Brain pericyte (primary cell): ENCODE measurements at regions not wholly inside any gene's neighbourhood (a gene's known extent, or its start where the extent isn't known, plus 50 kb on each side); places are given as distances from the start of the nearest gene placed in this dataset.
"Not testable (repeated sequence)": the region's sequence is repeated elsewhere in the genome, so short reads cannot be mapped to it uniquely, and the experiment has no call there.

Source experiments
- DNase-seq: peaks from one replicate; pipeline ENCODE4 v3.0.0-alpha.2; 2012; ENCODE audit warnings: low read depth, low spot score

DNA sequence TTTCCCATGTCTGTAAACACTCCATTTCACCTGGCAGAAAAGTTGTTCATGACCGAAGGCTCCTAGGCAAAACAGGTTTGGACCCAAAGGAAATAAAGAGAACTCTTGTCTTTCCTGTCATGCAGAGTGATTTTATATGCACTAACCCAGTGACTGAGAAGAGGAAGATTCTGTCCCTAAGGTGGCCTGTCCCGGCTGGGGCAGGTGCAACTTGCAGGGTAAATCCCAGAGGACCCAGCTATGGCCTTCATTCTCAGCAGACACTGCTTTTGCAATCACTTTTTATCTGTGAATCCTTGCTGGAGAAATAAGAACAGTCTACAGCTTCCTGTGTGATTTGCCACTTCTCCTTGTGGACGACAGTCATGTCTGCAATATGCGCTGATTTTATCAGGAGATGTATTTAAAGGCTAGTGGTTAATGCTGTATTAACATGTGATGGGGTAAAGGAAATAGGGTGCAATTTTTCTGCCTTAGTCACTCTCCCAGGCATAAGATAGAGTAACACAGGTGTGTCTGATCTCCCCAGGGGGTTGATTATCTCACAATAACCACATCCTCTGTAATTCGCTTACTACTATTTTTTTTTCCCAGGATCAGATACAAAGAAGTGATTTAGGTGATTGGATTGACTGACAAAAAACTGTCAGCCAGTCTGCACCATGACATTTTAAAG, 696.8 kb upstream of the SOX9 start:
- no peak for DNase-seq

DNA sequence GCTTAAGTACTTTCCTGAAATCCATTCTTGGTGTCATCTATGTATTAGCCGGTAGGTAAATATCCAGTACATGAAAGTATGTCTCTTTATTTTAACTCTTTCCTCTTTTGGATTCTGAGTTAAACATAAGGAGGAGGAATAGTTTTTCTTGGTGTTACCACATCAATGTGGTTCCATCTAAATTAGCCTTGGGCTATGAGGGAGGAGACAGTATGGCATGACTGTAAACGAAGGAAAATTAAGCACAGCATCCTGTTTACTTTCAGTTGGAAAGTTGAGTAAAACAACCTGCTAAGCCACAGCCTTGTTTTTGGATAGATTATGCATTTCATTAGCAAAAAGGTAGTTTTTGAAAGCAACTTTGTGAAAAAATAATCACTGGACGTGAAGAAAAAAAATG, 693.0 kb upstream of the SOX9 start:
- no peak for DNase-seq

- no peak for DNase-seq
Measured at GRCh38 chr17:71428897-71429296, 691.9 kb upstream of the SOX9 start.

GRCh38 chr17:71430281-71430680, 690.5 kb upstream of the SOX9 start:
- DNase-seq: no peak

- no peak for DNase-seq
Measured at GRCh38 chr17:71431146-71431545, 689.7 kb upstream of the SOX9 start.

- no peak for DNase-seq
Measured at GRCh38 chr17:71432378-71433315, 688.2 kb upstream of the SOX9 start.

DNA sequence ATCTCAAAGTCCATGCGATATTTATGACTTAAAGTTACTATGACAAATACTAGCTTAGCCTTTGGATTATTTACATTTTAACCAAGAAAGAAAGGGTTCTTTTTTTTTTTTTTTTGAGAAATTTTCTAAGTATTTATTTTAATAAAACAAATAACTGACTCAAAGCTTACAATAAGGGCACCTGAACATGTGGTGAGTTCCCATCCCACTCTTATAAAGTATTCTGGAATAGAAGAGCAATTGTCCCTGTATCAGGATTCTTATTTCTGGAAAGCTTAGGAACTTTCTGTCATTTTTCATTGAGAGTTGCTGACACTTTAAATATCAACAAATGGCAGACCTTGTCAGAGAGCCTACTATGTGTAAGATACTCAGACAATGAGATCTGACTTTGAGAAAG, 686.1 kb upstream of the SOX9 start:
- DNase-seq: no peak

DNA sequence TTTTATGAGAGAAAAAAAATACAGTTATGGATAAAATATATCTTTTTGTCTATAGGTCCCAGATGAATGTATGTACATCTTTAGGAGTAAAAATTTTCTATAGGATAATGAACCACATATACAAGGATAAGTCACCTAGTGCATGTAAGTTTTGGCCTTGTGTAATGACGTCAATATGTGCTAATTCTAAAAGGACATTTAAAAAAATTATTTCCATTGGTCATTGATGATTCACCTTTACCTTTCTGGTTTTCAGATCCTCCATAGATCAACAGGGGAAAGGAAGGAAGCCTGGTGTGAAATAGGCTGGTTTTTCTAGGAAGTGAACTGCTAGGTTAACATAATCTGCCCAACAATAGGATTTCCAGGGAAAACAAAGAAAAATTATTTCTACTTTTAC, 684.3 kb upstream of the SOX9 start:
- no peak for DNase-seq

GRCh38 chr17:71437166-71437565, 683.7 kb upstream of the SOX9 start:
- no peak for DNase-seq

- DNase-seq: peak; percentile 80
Measured at GRCh38 chr17:71438631-71439146, 682.1 kb upstream of the SOX9 start.

GRCh38 chr17:71440513-71440912, 680.3 kb upstream of the SOX9 start:
- no peak for DNase-seq

- DNase-seq: no peak
Measured at GRCh38 chr17:71441098-71441497, 679.7 kb upstream of the SOX9 start.

GRCh38 chr17:71444078-71444477, 676.7 kb upstream of the SOX9 start:
- no peak for DNase-seq

- no peak for DNase-seq
Measured at GRCh38 chr17:71446645-71447437, 674.0 kb upstream of the SOX9 start.

DNA sequence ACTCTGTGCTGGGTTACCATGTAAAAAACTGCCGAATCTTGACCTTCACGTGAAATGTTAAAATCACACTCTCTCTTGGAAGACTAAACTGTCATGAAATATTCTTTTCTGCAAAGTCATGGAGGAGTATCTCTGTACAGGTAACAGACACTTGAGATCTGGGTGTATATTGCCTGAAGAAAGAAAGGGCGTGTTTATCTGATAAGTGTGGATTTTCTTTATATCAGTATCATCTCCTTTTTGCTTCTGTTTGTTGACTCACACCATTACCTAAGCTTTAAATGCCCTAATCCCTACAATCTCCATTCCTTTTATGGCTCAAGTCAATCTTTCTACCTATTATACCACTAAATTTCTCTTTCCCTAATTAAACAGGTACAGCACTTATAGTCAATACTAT, 673.2 kb upstream of the SOX9 start:
- DNase-seq: no peak

DNA sequence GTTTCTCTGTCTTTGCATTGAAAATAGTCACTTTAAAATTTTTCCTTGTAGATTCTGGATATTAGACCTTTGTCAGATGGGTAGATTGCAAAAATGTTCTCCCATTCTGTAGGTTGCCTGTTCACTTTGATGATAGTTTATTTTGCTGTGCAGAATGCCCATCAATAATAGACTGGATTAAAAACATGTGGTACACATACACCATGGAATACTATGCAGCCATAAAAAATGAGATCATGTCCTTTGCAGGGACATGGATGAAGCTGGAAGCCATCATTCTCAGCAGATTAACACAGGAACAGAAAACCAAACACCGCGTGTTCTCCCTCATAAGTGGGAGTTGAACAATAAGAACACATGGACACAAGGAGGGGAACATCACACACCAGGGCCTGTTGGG, 670.2 kb upstream of the SOX9 start:
- not testable (repeated sequence) for DNase-seq

GRCh38 chr17:71453876-71454422, 666.9 kb upstream of the SOX9 start:
- DNase-seq: no peak

DNA sequence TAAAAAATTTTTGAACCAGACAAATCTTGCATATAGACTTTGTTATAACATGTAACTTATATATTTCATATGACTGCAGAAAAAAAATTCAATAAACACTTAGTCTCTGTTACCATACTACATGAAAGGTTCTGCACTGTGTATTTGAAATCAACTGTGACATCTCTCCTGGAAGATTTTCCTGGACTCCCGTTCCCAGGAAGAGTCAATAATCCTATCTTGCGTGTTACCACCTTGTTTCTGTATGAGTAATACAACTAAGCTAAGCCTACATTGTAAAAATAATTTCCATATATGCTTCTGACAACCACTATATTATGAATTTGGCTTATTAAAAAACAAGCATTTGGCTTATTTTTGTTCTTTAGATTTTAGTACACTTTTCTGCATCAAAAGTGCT, 665.6 kb upstream of the SOX9 start:
- no peak for DNase-seq

DNA sequence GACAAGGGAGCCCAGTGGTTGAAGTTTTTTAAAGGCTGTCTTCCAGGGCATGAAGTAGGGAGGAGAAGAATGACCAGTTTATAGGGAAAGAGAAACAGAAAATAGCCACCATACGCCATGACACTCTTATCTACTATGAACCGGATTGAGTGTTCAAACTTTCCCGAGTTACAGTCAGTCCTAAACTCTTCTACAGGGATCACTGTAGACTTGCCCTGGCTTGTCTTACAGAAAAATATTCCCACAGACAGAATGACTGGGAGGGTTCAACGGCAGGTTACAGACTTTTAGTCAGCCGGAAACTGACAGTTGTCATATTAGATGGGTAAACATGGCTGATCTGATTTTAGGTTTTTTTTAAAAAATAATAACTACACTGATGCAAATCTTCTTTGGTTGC, 662.5 kb upstream of the SOX9 start:
- no peak for DNase-seq

- no peak for DNase-seq
Measured at GRCh38 chr17:71460943-71461342, 659.9 kb upstream of the SOX9 start.

DNA sequence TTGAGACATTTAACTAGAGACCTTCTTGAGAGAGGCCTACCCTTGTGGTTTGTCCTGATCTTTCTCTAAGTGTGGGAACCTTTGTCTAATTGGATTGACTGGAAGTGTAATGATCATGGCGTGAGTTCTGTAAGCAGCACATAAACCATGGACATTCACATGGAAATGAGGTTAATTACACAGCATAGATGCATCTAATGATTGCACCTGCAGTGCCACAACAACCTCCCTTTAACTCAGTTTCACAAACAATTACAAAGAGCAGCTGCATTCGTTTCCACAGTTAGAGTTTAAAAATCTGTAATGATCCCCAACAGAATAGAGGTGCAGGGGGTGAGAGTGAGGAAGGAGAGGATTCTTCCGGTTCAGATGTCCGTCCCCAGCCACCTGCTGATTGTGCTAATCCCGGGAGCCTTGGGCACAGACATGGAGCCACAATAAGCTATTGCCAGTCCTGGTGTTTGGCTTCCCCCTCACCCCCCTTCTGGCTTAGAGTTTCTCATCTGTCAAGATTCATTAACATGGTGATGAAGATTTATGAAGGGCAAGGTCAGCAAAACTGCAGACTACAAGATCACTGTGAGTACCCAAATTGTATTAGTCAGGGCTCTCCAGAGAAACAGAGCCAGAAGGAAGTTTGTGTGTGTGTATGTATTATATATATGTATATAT, 659.2 kb upstream of the SOX9 start:
- DNase-seq: no peak
